Heart left ventricle (tissue), 13 donors: ENCODE measurements at regions not wholly inside any gene's neighbourhood (a gene's known extent, or its start where the extent isn't known, plus 50 kb on each side); places are given as distances from the start of the nearest gene placed in this dataset.

Source experiments
- CTCF ChIP-seq, 12 donors: fragments of 200-600 bp; sonication (generic) in 4 of 12; IDR thresholded peaks; one replicate each; pipeline versions ENCODE4 v1.5.0 to v1.8.0; 2018 to 2022; ENCODE audit warnings: antibody characterized with exemption in 12 of 12, mild to moderate bottlenecking in 5 of 12
- POLR2A ChIP-seq, 2 donors: fragments of 450-650 bp; IDR thresholded peaks; one replicate each; pipeline ENCODE4 v1.6.1; 2017; ENCODE audit warnings: antibody characterized with exemption in 2 of 2, mild to moderate bottlenecking in 2 of 2, moderate library complexity in 2 of 2
- donor health status: ischemic (EF 13 %, LVEDD 7.1; RV severe dilation, severe dysfunction).
- donor health status: DM: no; HTN: yes; CAD: no.
- donor health status: DM: no; HTN: no; CAD: no.
- donor health status: ischemic (EF 25% LVEDD 6.9; RV normal size, moderate dysfunction).
- donor health status: ischemic (EF 25% LVEDD 5.7; RV mildly dilated, moderate dysfunction).
- donor health status: ischemic (EF 35%, LVEDD 5.7; RV mildly dilated, moderate dysfunction).
- donor health status: nonischemic (EF 11% LVEDD 7.7; RV severe dilation, severe dysfunction).
- donor health status: DM: yes; HTN: yes; CAD: no.
- donor health status: PGD.
- donor health status: ischemic (EF 29% LVEDD 5.4; RV normal size, mild dysfunction).
- donor health status: nonischemic (EF 23%, LVEDD 6.1; RV moderate dilation, normal function).

DNA sequence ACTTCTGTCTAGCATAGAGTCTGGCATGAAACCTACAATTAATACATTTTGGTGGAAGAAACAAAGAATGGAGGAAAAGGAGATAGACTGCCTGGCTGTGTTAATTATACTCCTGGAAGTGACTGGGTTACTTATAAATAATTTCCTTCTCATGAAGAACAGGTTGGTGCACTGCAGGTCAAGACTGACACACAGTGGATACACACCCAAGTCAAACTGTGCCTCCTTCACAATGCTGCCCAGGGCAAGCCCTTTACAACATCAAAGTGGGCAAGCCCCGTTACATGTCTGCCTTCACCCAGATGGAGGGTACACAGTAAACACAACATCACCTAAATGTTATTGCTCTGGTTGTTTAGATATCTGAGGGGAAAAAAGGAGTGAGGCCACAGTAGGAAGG is 83.7 kb upstream of the KCNA4 start:
- TF ChIP-seq CTCF (IDR thresholded peaks at IDR 0.05) (no peak), POLR2A (IDR thresholded peaks at IDR 0.05) (no peak)
